Liver (tissue), 3 donors: ENCODE measurements at regions not wholly inside any gene's neighbourhood (a gene's known extent, or its start where the extent isn't known, plus 50 kb on each side); places are given as distances from the start of the nearest gene placed in this dataset.

ENCODE experiments used
- CTCF ChIP-seq: fragments of 150-350 bp; IDR thresholded peaks from 2 replicates; pipeline ENCODE4 v1.5.1; 2017; ENCODE audit warnings: improper control_type of control experiment, low read depth, low read length; ENCODE audit not compliant: missing input control
- EGR1 ChIP-seq, 2 donors: IDR thresholded peaks; 2 replicates each; pipeline ENCODE4 v1.6.1; 2016 to 2018; ENCODE audit warnings: antibody characterized with exemption in 2 of 2, low read depth in 2 of 2
- FOXA1 ChIP-seq: IDR thresholded peaks from 2 replicates; pipeline ENCODE4 v1.6.1; 2016; ENCODE audit warnings: antibody characterized with exemption
- GABPA ChIP-seq, 2 donors: IDR thresholded peaks in 1 of 2; conservative IDR thresholded peaks in 1 of 2; 2 replicates each; pipeline ENCODE4 v1.6.1; 2016; ENCODE audit warnings: antibody characterized with exemption in 2 of 2, mild to moderate bottlenecking in 1 of 2, moderate library complexity in 1 of 2
- MAX ChIP-seq: IDR thresholded peaks from 2 replicates; pipeline ENCODE4 v1.6.1; 2016; ENCODE audit warnings: antibody characterized with exemption
- RAD21 ChIP-seq, 2 donors: IDR thresholded peaks; 2 replicates each; pipeline ENCODE4 v1.6.1; 2016; ENCODE audit warnings: antibody characterized with exemption in 2 of 2, mild to moderate bottlenecking in 2 of 2
- REST ChIP-seq: IDR thresholded peaks from 2 replicates; pipeline ENCODE4 v1.6.1; 2016; ENCODE audit warnings: antibody characterized with exemption, mild to moderate bottlenecking
- SP1 ChIP-seq: IDR thresholded peaks from 2 replicates; pipeline ENCODE4 v1.6.1; 2018; ENCODE audit warnings: antibody characterized with exemption, mild to moderate bottlenecking
- TAF1 ChIP-seq: conservative IDR thresholded peaks from 2 replicates; pipeline ENCODE4 v1.6.1; 2016; ENCODE audit warnings: antibody characterized with exemption, mild to moderate bottlenecking
- TF ChIP-seq, protein P1 (sequence below): IDR thresholded peaks from 2 replicates; pipeline ENCODE4 v1.6.1; 2016; ENCODE audit warnings: antibody characterized with exemption
- TF ChIP-seq, protein P2 (sequence below): IDR thresholded peaks from 2 replicates; pipeline ENCODE4 v1.6.1; 2016; ENCODE audit warnings: antibody characterized with exemption
- donor health status: healthy.
- donor health status: healthy.

- TF ChIP-seq SP1 (no peak), CTCF (no peak), MAX (no peak), REST (no peak), GABPA (IDR thresholded peaks at IDR 0.05 in 1 of 2, conservative IDR thresholded peaks at IDR 0.05 in 1 of 2) (no peak), EGR1 (IDR thresholded peaks at IDR 0.05; ENCODE audit: low read depth in 2 of 2) (no peak), RAD21 (IDR thresholded peaks at IDR 0.05) (no peak), FOXA1 (no peak), TAF1 (no peak)
- TF ChIP-seq, protein P1, sequence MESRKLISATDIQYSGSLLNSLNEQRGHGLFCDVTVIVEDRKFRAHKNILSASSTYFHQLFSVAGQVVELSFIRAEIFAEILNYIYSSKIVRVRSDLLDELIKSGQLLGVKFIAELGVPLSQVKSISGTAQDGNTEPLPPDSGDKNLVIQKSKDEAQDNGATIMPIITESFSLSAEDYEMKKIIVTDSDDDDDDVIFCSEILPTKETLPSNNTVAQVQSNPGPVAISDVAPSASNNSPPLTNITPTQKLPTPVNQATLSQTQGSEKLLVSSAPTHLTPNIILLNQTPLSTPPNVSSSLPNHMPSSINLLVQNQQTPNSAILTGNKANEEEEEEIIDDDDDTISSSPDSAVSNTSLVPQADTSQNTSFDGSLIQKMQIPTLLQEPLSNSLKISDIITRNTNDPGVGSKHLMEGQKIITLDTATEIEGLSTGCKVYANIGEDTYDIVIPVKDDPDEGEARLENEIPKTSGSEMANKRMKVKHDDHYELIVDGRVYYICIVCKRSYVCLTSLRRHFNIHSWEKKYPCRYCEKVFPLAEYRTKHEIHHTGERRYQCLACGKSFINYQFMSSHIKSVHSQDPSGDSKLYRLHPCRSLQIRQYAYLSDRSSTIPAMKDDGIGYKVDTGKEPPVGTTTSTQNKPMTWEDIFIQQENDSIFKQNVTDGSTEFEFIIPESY: no peak
- TF ChIP-seq, protein P2, sequence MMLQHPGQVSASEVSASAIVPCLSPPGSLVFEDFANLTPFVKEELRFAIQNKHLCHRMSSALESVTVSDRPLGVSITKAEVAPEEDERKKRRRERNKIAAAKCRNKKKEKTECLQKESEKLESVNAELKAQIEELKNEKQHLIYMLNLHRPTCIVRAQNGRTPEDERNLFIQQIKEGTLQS: no peak
These were observed 194.9 kb downstream of the RBFOX3 start for GRCh38 chr17:79415909-79416308.
